ENCODE measurements at regions not wholly inside any gene's neighbourhood (a gene's known extent, or its start where the extent isn't known, plus 50 kb on each side); places are given as distances from the start of the nearest gene placed in this dataset.

GRCh38 chr1:31517301-31517700 lies 59.0 kb upstream of the TINAGL1 start:
- TF ChIP-seq CTCF (IDR thresholded peaks at IDR 0.05; ENCODE audit: low read depth, low read length, missing input control) (no peak), MAX (IDR thresholded peaks at IDR 0.05) (no peak)
